HG03378 (cell line): ENCODE measurements at regions not wholly inside any gene's neighbourhood (a gene's known extent, or its start where the extent isn't known, plus 50 kb on each side); places are given as distances from the start of the nearest gene placed in this dataset.

Source experiments
- ATAC-seq: cut with Tn5 transposase; IDR thresholded peaks from one replicate; pipeline ENCODE4 v1.9.1; 2021; ENCODE audit warnings: mild to moderate bottlenecking, moderate library complexity; ENCODE audit not compliant: unreplicated experiment

DNA sequence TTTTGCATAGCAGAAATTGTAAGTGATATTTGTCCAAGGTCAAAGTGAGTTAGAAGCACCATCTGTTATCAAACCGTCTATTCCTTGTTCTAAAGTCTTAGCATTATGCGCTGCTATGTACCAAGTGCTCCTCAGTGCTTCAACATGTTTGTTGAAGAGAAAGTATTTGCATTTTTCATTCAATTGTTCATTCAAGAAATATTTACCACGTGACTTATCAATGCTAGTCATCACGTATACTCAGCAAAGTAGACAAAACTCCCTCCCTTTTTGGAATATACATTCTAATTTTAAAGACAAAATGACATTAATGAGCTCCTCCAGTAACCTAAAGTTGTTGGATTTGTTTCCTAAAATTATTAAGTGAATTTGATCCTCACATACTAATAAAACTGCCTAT, 388.0 kb upstream of the CDH8 start:
- ATAC-seq = no peak

DNA sequence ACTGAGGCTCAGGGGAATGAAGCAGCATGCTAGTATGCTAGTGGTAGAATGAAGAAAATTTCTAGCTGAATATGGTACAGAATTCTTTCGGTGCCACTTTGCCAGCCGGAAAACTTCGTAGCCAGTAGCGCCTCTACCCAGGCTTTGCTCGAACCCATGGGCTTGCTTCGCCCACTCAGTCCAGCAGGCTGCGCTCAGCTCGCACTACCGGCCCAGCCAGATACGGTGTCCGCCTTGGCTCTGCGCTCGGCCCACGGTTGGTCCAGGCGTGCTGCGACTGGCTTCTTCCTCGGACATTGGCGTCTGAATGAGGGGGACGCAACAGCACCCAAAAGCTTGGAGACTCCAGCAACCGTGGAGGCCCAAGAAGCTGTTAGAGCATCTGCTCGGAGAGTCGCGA, 372.5 kb upstream of the CDH8 start:
- no peak for ATAC-seq

DNA sequence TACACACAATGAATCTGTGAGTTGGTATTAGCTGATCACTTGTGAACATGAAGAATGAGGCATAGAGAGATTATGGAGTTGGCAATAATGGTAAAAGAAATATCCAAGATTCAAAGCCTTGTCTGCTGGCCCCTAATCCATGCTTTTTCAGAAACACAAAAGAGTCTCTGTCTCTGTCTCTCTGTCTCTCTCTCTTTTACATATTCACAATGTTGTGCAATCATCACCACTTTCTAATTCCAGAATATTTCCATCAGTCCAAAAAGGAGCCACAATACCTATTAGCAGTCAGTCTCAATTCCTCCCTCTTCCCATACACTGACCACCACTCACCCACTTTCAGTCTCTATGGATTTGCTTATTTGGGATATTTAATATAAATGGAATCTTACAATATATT, 370.1 kb upstream of the CDH8 start:
- ATAC-seq = no peak

DNA sequence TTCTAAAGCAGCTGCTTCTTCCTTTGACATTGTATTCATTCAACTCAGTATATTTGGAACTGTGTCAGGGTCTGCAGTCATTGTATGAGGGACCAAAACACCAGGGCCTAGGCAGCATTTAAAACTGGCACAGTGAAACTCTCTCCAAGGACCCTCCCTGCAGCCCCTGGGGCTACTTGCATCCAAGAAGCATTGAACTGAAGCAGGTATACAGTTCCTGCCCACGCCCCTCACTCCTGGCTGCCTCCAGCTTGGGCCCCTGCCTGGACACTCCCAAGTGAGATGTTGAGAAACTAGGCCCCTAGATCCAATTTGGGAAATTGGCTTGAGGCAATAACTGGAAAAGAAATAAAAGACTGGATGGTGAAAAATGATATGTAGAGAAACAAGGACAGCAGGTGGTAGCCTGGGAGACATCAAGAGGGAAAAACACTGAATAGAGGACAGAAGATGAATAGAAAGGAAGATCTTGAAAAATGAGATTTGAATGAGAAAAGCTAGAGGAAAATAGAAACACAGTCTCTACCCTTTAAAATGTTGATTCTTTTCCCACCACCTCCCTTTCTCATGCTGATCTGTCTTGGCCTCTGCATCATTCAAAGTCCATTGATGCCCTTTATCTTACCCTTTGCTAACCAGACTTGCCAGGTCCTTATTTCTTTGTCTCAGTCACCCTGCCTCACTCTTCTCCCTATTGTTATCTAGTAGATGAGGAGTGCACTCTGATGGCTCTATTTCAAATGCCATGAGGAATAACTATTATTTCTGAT, 368.8 kb upstream of the CDH8 start:
- ATAC-seq = no peak

DNA sequence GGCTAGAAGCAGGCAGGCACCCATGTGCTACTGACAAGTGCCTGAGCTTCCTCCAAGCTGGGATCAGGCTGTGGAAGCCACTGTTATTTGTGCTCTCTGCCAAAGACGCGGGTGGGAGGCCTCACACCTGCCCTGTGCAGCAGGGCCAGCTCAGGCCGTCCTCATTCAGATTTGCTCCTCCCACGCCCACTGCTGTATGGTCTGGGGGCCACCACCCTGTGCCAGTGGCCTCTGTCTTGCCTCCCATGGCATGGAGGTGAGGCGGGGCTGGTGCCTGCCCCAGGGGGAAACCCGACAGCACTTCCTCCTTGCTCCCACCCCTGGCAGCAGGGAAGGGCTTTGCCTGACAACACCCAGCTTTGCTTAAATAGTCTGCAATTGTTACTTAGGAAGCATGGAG, 356.5 kb upstream of the CDH8 start:
- no peak for ATAC-seq

DNA sequence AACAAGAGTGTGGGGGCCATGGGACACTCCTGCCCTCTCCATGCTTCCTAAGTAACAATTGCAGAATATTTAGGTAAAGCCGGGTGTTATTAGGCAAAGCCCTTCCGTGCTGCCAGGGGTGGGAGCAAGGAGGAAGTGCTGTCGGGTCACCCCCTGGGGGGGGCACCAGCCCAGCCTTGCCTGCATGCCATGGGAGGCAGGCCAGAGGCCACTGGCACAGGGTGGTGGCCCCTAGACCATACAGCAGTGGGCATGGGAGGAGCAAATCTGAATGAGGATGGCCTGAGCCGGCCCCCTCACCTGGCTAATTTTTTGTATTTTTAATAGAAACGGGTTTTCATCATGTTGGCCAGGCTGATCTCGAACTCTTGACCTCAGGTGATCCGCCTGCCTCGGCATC, 355.7 kb upstream of the CDH8 start:
- no peak for ATAC-seq

DNA sequence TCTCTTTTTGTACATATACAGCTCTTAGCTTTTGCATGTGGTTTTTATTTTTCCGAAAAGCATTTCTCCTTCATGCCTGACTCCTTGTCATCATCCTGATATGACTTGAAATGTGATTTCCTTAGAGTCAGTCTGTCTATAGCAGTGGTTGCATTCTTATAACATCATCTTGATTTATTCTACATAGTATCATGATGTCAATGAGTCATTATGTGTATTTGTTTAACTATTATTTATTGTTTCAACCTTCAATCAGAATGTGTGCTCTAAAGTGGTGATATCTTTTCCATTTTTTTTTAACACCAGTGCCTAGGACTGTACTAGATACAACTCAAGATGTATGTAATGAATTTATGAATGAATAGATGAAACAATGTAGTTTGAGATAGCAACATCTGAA, 354.9 kb upstream of the CDH8 start:
- ATAC-seq = no peak

DNA sequence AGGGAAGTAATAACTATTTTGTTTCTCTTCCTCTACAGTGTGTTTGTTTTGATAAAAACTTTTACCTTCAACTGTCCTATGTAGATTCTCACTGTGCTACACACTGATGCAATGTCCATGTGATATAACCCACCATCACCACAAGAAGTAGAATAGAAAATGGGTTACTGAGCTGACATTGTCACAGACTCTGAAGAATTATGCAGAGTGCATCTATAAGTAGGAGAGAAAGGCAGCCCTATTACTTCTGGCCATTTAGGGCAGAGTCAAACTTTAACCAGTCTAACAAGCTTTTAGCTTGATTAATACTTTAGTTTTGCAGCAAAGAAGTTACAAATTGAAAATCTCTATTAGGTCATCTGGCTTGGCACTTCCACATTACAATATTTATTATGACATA, 354.0 kb upstream of the CDH8 start:
- no peak for ATAC-seq

DNA sequence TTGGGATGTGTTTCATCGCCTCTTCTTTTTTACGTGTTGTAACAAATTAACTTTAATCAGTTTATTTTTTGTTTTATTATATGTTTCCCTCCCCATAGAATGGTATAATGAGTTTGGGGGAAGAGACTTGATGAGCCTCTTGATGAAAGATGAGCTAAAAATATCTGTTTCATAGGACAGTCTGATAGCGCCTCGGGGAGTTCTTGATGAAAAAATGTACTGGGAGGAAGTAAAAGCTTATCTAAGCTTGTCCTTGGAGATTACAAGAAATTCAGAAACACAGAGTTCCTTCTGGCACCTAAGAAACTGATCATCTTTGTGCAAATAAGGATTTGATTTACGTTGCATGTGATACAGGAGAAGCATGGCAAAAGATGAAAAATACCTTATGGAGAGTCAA, 350.2 kb upstream of the CDH8 start:
- ATAC-seq = no peak

DNA sequence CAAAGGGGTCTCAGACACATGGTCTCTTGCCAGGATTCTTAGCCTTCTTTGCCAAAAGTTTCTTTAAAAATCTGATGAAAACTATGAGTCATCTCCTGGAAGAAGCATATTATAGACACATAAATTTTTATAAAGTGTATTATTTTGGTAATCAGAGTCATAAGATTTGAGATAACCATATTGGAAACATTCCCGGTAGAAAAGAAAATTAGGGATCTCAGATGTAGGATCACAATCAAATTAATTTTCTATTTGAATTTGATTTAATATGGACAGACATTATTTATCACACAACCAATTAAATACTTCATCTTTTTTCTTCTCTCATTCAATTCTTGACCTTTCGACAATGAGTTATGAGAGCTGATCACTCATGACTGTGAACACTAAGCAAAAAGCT, 347.7 kb upstream of the CDH8 start:
- ATAC-seq = no peak

DNA sequence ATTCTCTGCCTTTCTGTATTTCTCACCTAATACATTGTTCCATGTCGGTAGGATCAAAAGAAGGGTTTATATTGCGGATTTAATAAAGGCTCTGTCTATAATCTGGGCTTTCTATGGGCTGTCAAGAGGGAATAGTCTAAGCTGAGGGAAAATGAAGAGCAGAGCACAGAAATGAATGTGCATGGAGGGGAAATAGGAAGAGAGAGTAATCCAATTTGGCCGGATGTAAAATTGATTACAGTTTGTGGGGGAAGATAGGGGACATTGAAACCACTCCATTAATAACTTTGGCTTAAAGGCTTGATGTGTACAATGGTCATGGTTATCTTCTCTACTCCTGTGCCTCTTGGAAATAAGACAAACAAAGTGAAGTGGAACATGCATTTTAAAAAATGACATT, 334.2 kb upstream of the CDH8 start:
- no peak for ATAC-seq

DNA sequence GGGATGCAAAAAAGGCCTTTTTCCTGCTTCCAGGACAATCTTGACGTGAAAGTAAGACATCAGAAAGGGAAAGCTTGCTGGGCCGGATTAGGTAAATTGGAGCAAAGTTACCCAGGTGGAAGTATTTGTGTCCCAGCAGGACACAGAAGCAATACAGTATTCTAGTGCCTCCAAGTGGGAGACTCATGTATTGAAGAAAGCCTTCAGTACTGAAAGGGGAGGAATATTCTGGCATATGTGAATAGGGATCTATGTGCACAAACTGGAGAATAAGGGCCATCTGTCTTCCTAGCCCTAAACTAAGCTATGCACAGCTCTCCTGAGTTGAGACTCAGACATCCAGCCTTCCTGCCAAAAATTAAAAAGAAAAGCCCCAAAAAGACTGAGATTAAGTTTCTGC, 327.3 kb upstream of the CDH8 start:
- ATAC-seq = no peak

DNA sequence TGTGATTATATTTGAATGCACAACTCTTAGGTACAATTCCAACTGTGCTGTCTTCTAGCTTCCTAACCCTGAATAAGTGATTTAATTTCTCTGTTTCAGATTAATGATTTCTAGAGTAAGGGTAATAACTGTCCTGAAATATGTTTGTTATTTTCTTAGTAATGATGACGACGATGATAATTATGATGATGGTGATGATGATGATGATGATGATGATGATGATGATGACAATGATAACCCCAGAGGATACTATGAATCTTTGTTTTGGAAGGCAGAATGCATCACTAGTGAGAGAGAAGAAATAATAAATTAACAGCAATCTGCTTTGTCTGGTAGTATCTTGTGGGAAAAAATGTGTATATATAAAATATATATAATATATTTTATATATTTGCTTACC, 317.1 kb upstream of the CDH8 start:
- no peak for ATAC-seq

DNA sequence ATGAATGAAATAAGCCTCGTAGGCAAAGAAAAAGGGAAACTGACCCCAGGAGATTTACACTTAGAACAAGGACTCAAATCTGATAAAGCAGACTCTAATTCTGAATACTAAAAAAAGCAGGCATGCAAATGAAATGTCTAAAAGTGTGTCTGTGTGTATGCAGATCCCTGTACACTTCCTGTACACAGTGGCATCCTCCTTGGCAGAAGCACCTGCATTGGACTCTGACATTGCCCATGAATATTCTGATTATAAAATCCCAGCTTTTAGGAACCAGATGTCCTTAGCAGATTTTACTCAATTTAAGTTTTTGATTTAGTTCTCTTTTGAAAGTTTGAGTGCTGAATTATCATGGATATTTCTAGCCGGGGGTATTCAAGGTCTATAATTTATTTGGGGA, 306.0 kb upstream of the CDH8 start:
- no peak for ATAC-seq

DNA sequence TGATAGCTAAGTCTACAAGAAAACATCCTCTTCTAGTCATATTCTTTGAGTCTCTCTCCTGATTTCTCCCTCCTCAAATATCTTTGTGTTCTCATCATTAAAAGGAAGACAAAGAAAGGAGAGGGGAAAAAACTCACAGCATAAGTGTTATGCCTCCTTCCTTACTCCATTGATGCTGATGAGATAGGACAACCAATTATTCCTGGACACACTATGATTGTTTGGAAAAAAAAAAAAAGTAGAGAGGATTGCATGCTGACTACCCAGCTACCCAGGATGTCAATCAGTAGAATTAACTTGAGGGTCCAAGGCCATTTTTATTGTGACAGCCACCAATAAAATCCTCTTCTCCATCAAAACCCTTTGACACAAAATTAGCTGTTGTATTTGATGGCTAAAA, 299.1 kb upstream of the CDH8 start:
- ATAC-seq = no peak

DNA sequence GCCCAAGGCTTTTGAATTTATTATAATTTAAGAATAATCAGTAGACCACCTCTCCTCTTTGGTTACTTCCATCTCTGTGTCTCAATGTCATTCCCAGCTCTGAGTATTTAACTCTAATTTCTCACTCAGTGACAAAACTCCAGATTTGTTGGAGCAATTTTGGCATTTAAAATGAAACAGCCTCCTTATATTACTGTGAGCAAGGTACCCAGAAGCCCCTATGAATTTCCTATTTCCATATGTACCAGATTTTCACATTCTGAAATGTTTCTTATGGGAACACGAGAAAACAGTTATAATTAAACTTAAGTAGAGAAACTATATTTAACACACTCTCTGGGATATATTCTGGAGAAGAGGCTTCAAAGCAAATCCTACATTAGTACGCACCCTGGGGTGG, 285.4 kb upstream of the CDH8 start:
- ATAC-seq = no peak

DNA sequence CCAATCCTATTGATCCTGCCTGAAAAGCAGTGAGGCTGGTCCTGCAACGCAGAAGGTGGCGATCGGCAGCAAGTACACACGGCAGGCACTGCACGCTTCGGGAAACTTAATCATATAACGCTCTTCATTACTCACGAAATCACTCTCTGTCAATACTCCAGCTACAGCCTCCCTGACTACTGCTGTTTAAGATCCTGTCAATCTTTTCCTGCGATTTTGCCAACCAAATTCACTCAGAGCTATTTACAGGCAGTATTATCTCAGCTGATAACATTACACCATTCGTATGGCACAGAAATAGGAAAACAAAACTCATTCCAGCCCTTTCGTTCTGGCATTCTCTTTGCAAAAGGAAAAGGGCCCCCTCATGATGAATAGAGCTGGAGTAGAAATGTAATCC, 262.4 kb upstream of the CDH8 start:
- ATAC-seq = no peak

DNA sequence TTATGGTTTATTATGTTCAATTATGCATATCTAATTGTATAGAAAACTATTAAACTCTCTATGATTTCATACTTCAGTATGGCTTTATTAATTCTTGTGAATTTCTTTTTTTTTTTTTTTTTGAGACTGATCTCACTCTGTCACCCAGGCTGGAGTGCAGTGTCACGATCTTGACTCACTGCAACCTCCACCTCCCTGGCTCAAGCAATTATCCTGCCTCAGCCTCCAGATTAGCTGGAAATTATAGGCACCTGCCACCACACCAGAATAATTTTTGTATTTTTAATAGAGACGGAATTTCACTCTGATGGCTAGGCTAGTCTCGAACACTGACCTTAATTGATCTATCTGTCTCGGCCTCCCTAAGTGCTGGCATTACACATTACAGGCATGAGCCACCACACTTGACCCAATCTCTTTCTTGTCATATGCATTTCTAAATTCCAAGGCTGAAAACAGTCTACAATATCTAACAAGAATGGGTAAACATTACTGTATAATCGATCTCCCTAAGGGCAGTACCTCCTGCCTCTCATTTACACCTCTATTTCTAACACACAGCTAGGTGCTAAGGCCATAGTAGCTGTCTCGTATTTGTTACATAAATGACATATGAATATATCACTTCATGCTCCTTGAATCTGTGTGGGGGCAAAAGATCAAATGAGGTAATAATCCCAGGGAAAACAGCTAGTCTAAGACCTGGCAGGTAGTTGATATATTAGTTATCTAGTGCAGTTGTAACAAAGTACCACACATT, 258.2 kb upstream of the CDH8 start:
- ATAC-seq = no peak

DNA sequence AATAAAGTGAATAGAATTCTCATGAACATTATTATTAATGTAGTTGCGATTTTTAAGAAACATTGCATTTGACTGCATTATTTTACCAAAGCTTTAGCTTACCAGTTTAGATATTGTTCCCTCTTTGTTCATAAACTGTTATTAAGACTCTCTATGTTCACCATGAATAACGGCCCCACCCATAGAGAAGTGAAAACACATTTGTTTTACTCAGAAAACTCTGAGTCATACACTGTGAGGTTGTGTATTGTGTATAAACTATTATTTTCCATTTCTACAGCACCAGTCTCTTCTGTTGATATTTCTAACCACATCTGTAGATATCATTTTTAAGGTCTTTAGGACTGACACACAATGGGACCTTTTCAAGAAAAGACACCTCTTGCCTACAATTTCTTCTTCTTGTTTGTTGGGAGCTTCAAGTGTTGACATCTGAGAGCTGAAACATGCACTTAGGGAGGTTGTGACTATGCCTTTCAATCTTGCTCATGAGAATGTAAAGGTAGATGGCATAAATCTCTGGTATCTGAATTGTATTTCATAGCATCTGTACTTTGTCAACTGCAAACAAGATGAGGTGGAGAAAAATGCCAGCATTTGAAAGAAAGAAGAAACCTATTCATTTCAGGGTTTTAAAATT, 252.9 kb upstream of the CDH8 start:
- ATAC-seq = no peak

DNA sequence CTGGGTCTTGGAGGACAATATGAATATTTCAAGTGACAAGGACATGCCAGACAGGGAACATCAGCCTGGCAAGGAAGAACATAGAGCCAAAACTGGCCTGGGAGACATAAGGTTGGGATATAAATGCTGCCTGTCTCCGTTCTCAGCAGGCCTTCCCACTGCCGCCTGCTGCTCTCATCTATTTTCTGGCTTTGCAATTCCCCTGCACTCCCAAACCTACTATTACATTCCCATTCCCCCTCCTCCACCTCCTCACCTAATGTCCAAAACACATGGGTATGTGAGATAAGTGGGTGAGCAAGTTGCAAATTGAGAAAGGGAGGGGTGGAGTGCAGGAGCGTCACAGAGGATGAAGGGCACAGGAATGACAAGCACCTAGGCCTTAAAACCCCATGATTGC, 244.3 kb upstream of the CDH8 start:
- ATAC-seq = no peak

DNA sequence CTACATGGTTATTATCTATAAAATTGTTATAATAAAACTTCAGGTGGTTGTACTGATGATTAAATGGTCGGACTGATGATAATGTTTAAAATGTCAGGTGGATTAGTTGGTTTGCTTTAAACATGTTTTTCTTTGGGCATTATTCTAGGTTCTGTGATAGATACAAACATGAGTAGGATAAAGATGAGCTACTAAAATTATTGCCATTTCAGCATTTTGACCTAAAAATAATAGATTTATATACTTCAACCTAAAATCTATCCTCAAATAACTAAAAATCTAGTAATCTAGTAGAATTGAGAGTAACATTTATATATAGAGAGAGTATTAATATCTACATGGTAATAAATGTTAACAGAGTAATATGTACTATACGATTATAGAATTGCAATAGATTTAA, 241.7 kb upstream of the CDH8 start:
- ATAC-seq = no peak

DNA sequence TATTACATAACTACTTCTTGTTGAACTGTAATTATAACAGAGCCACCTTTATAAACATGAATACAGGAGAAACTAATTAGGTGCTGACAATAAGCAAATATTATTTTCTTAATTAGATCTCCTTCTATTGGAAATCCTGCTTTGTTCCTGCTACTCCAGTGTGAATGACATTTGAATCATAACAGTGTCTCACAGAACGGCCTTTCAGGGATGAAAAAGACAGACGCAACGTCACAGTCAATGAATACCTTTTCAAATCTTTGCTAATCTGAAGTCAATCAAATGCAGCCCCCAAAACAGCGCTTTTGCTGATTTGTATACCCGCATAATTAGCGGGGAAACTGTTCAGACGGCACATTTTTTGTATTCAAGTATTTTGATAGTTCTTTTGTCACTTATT, 240.4 kb upstream of the CDH8 start:
- no peak for ATAC-seq
